Keratinocyte (primary cell): ENCODE measurements at regions not wholly inside any gene's neighbourhood (a gene's known extent, or its start where the extent isn't known, plus 50 kb on each side); places are given as distances from the start of the nearest gene placed in this dataset.

Experiments used
- DNase-seq: peaks from one replicate; pipeline ENCODE4 v3.0.0-alpha.2; 2011; ENCODE audit warnings: low read depth, missing footprints, low spot score
- FAIRE-seq: peaks from 2 replicates; lab custom pipeline; 2011; peaks lifted over from hg19 to GRCh38; lab: Jason Lieb, UNC
- H2AFZ ChIP-seq: 2 replicates; pipeline ENCODE4 v1.6.0; 2012; ENCODE audit warnings: low read length, control low read depth, inconsistent platforms; ENCODE audit not compliant: control insufficient read depth
- H3K27ac ChIP-seq: 2 replicates; pipeline ENCODE4 v1.5.1; 2011; ENCODE audit warnings: low read length; ENCODE audit not compliant: control insufficient read depth, insufficient read depth
- H3K27me3 ChIP-seq: 3 replicates; pipeline ENCODE4 v1.6.0; 2011; ENCODE audit warnings: low read length; ENCODE audit not compliant: control insufficient read depth, insufficient read depth; ENCODE audit errors: extremely low read depth
- H3K36me3 ChIP-seq, 2 experiments: 2 replicates in 1 of 2; 3 replicates in 1 of 2; pipeline ENCODE4 v1.5.1; 2011; ENCODE audit warnings: low read length in 2 of 2, mild to moderate bottlenecking in 1 of 2; ENCODE audit not compliant: control insufficient read depth in 2 of 2, insufficient read depth in 2 of 2; ENCODE audit errors: extremely low read depth in 1 of 2
- H3K4me1 ChIP-seq: 3 replicates; pipeline ENCODE4 v1.5.1; 2011; ENCODE audit warnings: low read length; ENCODE audit not compliant: control insufficient read depth, insufficient read depth; ENCODE audit errors: extremely low read depth
- H3K4me2 ChIP-seq: 3 replicates; pipeline ENCODE4 v1.6.0; 2011; ENCODE audit warnings: low read depth, low read length; ENCODE audit not compliant: control insufficient read depth, insufficient read depth; ENCODE audit errors: extremely low read depth
- H3K4me3 ChIP-seq, 3 experiments: fragments of 200-600 bp in 1 of 3; sonication (generic) in 1 of 3; 2 replicates in 2 of 3; 3 replicates in 1 of 3; pipeline ENCODE4 v1.5.1; 2011 to 2016; ENCODE audit warnings: low read length in 3 of 3, mild to moderate bottlenecking in 3 of 3, control low read depth in 2 of 3, inconsistent platforms in 1 of 3, low read depth in 1 of 3, mixed read lengths in 1 of 3, mixed run types in 1 of 3, moderate library complexity in 1 of 3; ENCODE audit not compliant: control insufficient read depth in 2 of 3, insufficient read depth in 2 of 3; ENCODE audit errors: extremely low read depth in 1 of 3
- H3K79me2 ChIP-seq: 2 replicates; pipeline ENCODE4 v1.6.0; 2012; ENCODE audit warnings: low read length; ENCODE audit not compliant: control insufficient read depth, insufficient read depth
- H3K9ac ChIP-seq: 3 replicates; pipeline ENCODE4 v1.6.0; 2011; ENCODE audit warnings: low read length; ENCODE audit not compliant: control insufficient read depth, insufficient read depth; ENCODE audit errors: extremely low read depth
- H3K9me1 ChIP-seq: 3 replicates; pipeline ENCODE4 v1.6.0; 2011; ENCODE audit warnings: low read length; ENCODE audit not compliant: control insufficient read depth, insufficient read depth; ENCODE audit errors: extremely low read depth
- H3K9me3 ChIP-seq: 2 replicates; pipeline ENCODE4 v1.5.1; 2012; ENCODE audit warnings: low read depth, low read length; ENCODE audit not compliant: control insufficient read depth
- H4K20me1 ChIP-seq: 3 replicates; pipeline ENCODE4 v1.6.0; 2011; ENCODE audit warnings: low read length; ENCODE audit not compliant: control insufficient read depth, insufficient read depth; ENCODE audit errors: extremely low read depth
- CTCF ChIP-seq, 3 experiments: IDR thresholded peaks in 1 of 3; conservative IDR thresholded peaks in 1 of 3; optimal IDR thresholded peaks in 1 of 3; 2 replicates in 2 of 3; 3 replicates in 1 of 3; pipeline versions ENCODE3 to v1.5.1; 2011; ENCODE audit warnings: low read length in 3 of 3, mild to moderate bottlenecking in 3 of 3, moderate library complexity in 2 of 3, control low read depth in 1 of 3, inconsistent platforms in 1 of 3; ENCODE audit not compliant: insufficient read depth in 2 of 3; ENCODE audit errors: extremely low read depth in 1 of 3
- EZH2 ChIP-seq: IDR thresholded peaks from one replicate; pipeline ENCODE4 v1.6.1; 2012; ENCODE audit warnings: inconsistent platforms, mild to moderate bottlenecking, low read length, moderate library complexity
- dilution Hi-C: fragments of 300-500 bp; cut with MboI; formaldehyde crosslinking; loops from one replicate; pipeline ENCODE4 v1.7.0; 2020; ENCODE audit warnings: low sequenced_read_pairs; ENCODE audit not compliant: extremely low pct_ligation_motif_present

GRCh38 chr20:19911810-19912382 lies 105.3 kb upstream of the NAA20 start:
- Histone ChIP-seq H3K36me3 (no peaks in the 10 kb centered on the region), H3K9me3 (no peaks in the 10 kb centered on the region), H3K4me2 (no peak overlapping the region), H4K20me1 (no peaks in the 10 kb centered on the region), H3K9me1 (no peaks in the 10 kb centered on the region), H2AFZ (no peak overlapping the region), H3K4me3 (no peak overlapping the region), H3K4me1 (peaks cover 17% of the 10 kb centered on the region), H3K27ac (no peak overlapping the region), H3K27me3 (no peaks in the 10 kb centered on the region), H3K9ac (no peak overlapping the region), H3K79me2 (no peaks in the 10 kb centered on the region)
- DNase-seq = no peak
- TF ChIP-seq CTCF (optimal IDR thresholded peaks at IDR 0.05 in 1 of 3, IDR thresholded peaks at IDR 0.05 in 1 of 3, conservative IDR thresholded peaks at IDR 0.05 in 1 of 3; ENCODE audit: extremely low read depth in 1 of 3, insufficient read depth in 2 of 3, low read length in 3 of 3) (no peak), EZH2 (no peak)
- dilution Hi-C loops = no loop called here
- FAIRE-seq = no peak

GRCh38 chr20:19913349-19913748 lies 103.8 kb upstream of the NAA20 start:
- Histone ChIP-seq H4K20me1 (no peaks in the 10 kb centered on the region), H3K4me1 (peaks cover 17% of the 10 kb centered on the region), H3K9me3 (no peaks in the 10 kb centered on the region), H3K36me3 (no peaks in the 10 kb centered on the region), H3K9me1 (no peaks in the 10 kb centered on the region), H3K4me3 (no peak overlapping the region), H3K79me2 (no peaks in the 10 kb centered on the region), H3K4me2 (no peak overlapping the region), H3K9ac (no peak overlapping the region), H3K27me3 (no peaks in the 10 kb centered on the region), H2AFZ (no peak overlapping the region), H3K27ac (peak overlapping the region; percentile 85)
- dilution Hi-C loops = no loop called here
- no peak for TF ChIP-seq EZH2
- no peak for TF ChIP-seq CTCF (optimal IDR thresholded peaks at IDR 0.05 in 1 of 3, IDR thresholded peaks at IDR 0.05 in 1 of 3, conservative IDR thresholded peaks at IDR 0.05 in 1 of 3; ENCODE audit: extremely low read depth in 1 of 3, insufficient read depth in 2 of 3, low read length in 3 of 3)
- DNase-seq (no peak), FAIRE-seq (no peak)
